Stimulated activated naive CD8-positive, alpha-beta T cell treated with anti-CD3 and anti-CD28 coated beads, Interleukin-15, amount 100 ng/mL, for 72 hours (primary cell): ENCODE measurements at regions not wholly inside any gene's neighbourhood (a gene's known extent, or its start where the extent isn't known, plus 50 kb on each side); places are given as distances from the start of the nearest gene placed in this dataset.

ENCODE experiments used
- ATAC-seq: fragments of 150-1000 bp; cut with Tn5 transposase; 2 replicates; pipeline ENCODE4 v1.10.0; 2021; ENCODE audit warnings: mild to moderate bottlenecking, moderate library complexity
- DNase-seq, 2 donors: peaks; one replicate each; pipeline ENCODE4 v3.0.0; 2021 to 2022
- H3K27ac Mint-ChIP-seq, 2 donors: one replicate each; pipeline ENCODE4 v1.8.0; 2022; ENCODE audit warnings: mild to moderate bottlenecking in 2 of 2, mixed read lengths in 2 of 2, moderate library complexity in 2 of 2
- H3K27me3 Mint-ChIP-seq: one replicate; pipeline ENCODE4 v1.8.0; 2022; ENCODE audit warnings: mixed read lengths
- H3K4me1 Mint-ChIP-seq: one replicate; pipeline ENCODE4 v1.8.0; 2022; ENCODE audit warnings: mild to moderate bottlenecking, mixed read lengths
- H3K4me3 Mint-ChIP-seq, 2 donors: one replicate each; pipeline ENCODE4 v1.8.0; 2022; ENCODE audit warnings: mild to moderate bottlenecking in 2 of 2, mixed read lengths in 2 of 2, moderate library complexity in 1 of 2
- H3K9me3 Mint-ChIP-seq, 2 donors: one replicate each; pipeline ENCODE4 v1.8.0; 2022; ENCODE audit warnings: mixed read lengths in 2 of 2

DNA sequence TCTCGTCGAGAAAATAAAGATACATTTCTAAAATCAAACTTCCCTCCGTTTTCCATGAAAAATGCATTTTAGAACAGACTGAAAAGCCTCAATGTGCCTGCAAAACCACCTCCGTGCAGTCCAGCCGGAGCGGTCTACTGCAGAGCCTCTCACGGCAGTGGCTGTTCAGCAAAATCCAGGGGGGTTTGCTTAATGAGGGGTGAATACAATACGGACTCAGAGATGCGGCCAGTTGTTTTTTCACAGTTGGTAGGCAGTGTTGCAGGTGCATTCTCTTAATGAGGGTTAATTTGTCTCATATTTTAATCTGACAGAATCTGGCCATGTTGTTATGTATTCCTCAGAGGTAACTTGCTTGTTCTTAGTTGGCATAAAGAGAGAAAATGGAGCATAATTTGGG, 223.0 kb downstream of the EBLN2 start:
- H3K4me1 Mint-ChIP-seq: no peaks in the 10 kb centered on the region
- ATAC-seq (no peak), DNase-seq (no peak)
- no peak overlapping the region for H3K4me3 Mint-ChIP-seq
- H3K27me3 Mint-ChIP-seq: peaks cover 15% of the 10 kb centered on the region
- H3K9me3 Mint-ChIP-seq: no peaks in the 10 kb centered on the region
- H3K27ac Mint-ChIP-seq: no peak overlapping the region

DNA sequence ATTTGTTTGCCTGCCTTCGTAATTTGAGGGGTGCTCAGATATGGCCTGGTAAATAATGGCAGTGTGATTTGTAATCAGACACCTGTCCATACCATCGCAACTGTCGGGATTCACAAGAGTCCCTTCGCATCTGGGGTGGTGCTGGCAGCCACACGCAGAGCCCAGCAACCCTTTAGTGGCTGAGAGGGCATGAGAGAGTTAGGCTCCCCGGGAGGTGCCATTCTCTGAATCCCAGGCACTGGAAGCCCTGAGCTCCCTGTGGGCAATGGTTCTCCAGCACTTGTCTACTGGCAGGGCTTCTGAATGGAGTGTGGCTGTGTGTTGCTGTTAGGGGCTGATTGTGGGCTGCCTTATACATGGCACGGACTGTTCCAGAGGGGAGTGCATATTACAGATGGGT, 230.1 kb downstream of the EBLN2 start:
- peaks cover 0 to 4% of the 10 kb centered on the region in 2 donors for H3K9me3 Mint-ChIP-seq
- H3K27me3 Mint-ChIP-seq: no peaks in the 10 kb centered on the region
- ATAC-seq: no peak
- no peak overlapping the region for H3K4me3 Mint-ChIP-seq
- H3K4me1 Mint-ChIP-seq: no peaks in the 10 kb centered on the region
- H3K27ac Mint-ChIP-seq: no peak overlapping the region
- no peak for DNase-seq

DNA sequence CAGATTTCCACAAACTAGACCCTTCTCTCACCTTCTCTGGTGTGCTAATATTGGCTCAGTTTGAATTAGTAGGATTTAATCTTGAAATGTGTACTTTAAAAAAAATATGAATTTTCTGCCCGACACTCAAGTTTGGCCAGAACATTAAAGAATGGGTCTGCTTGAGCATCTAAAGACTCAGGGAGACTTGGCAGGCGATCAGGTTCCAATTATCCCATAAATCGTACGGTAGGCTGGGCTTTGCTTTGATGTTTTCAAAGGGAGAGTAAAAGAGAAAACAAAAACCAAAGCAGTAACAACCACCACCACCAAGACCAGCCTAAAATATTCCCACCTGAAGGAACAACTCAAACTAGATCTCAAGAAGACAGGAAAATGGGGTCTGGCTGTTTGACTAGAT, 230.8 kb downstream of the EBLN2 start:
- ATAC-seq (no peak), DNase-seq (no peak)
- no peak overlapping the region for H3K4me3 Mint-ChIP-seq
- H3K9me3 Mint-ChIP-seq: peaks cover 0 to 4% of the 10 kb centered on the region in 2 donors
- H3K27ac Mint-ChIP-seq: no peak overlapping the region
- H3K4me1 Mint-ChIP-seq: no peaks in the 10 kb centered on the region
- no peaks in the 10 kb centered on the region for H3K27me3 Mint-ChIP-seq

DNA sequence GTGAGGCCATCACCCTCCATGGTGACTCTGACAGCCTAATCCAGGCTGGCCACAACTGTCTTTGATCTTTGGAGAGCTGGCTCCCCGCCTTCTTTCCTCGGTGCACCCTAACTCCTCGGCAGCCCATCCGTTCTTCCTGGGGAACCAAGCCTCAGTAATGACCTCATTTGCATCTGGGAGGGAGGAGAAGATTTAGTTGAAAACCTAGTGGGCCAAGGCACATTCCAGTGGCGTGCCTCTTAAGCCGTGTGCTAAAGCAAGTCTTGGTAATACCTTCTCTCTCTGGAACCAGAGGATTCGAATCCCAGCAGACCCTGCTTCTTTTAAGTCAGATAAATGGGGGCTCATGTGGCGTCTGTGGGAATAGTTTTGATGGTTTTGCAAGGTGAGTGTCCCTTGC, 233.1 kb downstream of the EBLN2 start:
- Mint-ChIP-seq H3K27me3 (peaks cover 7% of the 10 kb centered on the region), H3K27ac (no peak overlapping the region), H3K4me3 (no peak overlapping the region), H3K9me3 (peaks cover 0 to 4% of the 10 kb centered on the region in 2 donors), H3K4me1 (no peaks in the 10 kb centered on the region)
- no peak for ATAC-seq
- DNase-seq: no peak

DNA sequence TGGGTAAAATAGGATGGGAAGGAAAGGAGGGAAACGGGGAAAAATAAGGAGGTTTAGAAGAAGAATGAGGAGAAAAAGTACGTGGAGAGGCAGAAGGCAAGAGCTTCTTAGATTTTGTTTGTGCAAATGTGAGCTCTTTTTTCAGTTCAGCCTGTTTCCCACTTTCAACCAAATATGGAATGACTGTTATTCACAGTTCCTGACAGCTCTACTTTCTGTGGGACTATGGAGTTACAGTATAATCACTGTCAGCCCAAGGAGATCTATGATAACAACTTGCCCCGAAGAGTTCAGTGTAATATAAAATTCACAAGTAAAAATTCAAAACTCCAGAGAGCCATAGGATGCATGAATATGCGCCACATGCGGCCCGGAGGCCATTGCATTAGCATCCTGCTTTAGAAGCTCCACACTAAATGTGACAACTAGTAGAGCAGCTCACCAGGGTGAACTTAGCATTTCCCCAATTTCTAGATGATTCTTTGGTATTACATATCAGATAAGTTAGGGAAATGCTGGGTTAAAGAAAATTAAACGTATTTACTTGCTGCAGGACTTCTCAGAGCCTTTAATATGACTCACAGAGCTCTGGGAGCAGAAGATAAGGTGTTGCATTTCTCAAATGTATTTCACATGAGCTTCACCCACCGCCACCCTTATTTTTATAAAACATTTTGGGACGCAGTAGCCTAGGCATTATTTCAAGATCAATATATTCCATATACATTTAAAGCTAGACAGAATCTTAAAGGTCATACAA, 234.6 kb downstream of the EBLN2 start:
- no peak overlapping the region for H3K27ac Mint-ChIP-seq
- H3K9me3 Mint-ChIP-seq: peaks cover 0 to 4% of the 10 kb centered on the region in 2 donors
- H3K4me3 Mint-ChIP-seq: no peak overlapping the region
- no peaks in the 10 kb centered on the region for H3K4me1 Mint-ChIP-seq
- peaks cover 8% of the 10 kb centered on the region for H3K27me3 Mint-ChIP-seq
- no peak for ATAC-seq
- DNase-seq: no peak

DNA sequence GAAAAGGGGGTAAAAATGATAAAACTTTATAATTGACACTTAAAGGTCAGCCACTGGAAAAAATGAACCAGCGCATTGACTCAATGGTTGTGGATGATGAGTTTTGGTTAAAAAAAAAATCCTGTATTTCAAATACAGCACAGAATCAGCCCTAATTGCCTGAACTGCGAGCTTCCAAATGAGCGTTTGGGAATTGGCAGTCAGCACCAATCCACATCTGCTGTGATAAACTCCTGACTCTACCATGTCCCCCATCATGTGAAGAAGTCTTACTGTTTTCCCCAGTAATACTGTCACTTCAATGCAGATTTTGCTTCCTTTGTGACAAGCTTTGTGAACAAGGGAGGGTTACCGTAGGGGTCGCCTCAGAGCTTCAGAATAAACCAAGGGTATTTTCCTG, 235.4 kb downstream of the EBLN2 start:
- H3K27me3 Mint-ChIP-seq: peaks cover 16% of the 10 kb centered on the region
- H3K4me3 Mint-ChIP-seq: no peak overlapping the region
- ATAC-seq (no peak), DNase-seq (no peak)
- peaks cover 0 to 4% of the 10 kb centered on the region in 2 donors for H3K9me3 Mint-ChIP-seq
- H3K27ac Mint-ChIP-seq: no peak overlapping the region
- H3K4me1 Mint-ChIP-seq: no peaks in the 10 kb centered on the region

DNA sequence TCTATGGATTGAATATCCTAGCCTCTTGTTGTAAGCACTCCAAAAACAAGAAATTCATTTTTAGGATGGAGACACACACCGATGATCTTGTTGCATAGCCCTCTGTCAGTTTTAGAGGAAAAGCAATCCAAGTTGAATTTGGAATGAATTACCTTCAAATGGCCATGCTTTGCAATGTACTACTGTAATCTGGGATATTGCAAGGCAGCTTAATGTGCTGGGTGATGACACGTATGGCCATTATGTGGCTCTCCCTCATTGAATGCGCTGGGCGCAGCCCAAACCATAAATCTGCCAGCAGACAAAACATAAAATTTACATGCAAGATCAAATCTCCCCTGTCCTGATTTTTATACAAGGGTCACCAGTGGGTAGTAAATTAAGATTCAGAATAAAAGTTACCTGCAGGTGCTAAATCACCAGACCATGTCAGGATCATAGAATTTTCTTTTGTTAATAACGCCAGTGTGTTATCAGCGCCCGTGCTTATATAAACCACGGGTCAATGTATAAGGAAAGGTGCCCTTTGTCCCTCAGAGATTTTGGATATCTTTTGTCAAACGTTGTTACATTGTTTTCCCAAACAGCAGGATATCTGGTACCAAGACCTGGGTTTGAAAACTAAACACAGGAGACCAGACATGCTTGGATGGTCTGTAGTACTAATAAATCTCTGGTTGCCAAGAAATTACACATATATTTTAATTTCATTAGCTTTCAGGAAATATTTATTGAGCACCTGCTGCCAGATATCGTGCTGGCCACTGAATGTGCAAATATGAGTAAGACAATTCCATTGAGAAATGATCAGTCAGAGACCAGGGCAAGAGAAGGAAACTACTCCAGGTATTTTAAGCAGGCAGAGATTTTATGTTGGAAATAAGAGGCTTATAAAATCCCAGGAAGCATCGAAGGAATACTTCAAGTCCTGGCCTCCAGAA, 237.1 kb downstream of the EBLN2 start:
- Mint-ChIP-seq H3K4me1 (no peaks in the 10 kb centered on the region), H3K4me3 (no peak overlapping the region), H3K27me3 (peaks cover 18% of the 10 kb centered on the region), H3K9me3 (peaks cover 0 to 4% of the 10 kb centered on the region in 2 donors), H3K27ac (peak overlapping the region in 1 of 2 donors; percentile 53)
- ATAC-seq (no peak), DNase-seq (no peak)

DNA sequence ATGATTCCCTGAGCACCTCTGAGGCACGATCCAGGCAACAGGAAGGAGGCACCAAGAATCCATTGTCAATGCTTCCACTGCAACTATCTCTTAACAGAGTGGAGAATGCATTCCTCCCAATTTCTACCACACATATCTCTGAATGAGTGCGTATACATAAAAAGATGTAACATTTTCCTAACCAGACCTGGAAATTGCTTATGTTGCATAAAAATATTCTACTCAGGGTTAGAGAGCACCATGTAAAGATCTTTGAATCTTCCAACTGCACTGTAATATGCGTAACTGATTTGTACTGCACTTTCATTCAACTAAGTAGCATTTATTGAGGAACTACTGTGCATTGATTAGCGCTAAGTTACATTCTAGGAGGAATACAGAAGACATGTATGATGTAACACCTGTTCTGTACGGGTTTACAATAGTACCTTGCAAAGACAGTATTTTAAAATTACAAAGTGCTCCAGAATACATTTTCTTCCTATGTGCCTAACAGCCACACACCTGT, 237.8 kb downstream of the EBLN2 start:
- Mint-ChIP-seq H3K4me3 (no peak overlapping the region), H3K9me3 (peaks cover 0 to 4% of the 10 kb centered on the region in 2 donors)
- ATAC-seq: no peak

DNA sequence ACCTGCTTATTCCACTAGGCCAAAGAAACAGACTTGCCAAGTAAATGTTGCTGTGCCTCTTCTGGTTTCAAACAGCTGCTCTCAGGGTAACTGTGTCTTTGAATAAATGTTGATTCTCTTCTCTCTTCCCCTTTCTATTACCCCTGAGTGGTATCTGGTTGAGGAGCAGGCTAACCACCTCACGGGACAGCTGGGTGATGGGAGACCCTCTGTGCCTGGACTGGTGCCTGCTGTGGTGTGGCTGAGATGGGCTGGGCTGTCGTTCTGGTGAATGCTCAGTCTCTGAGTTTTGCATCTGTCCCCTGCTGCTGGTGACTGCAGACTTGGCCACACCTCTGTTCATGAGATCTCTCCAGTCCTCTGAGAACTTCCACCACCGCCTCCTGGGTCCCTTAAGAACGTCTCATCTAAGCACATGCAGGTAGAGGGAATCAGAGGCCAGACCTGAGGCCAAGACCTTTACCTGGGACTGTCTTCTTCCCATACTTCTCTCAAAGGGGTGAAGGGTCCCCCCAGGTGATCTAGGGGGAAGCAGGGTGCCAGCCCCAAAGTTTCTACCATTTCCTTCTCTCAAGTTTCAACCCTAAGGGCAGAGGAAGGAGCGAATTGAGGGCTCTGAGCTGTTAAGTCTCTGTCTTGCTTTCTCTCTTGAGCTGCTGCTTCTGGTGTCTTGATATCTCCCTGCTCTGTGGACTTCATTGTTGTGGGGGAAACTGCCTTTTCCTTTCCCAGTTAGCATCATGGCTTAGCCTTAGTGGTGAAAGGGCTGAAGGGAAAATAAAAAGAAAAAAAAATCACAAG, 252.9 kb downstream of the EBLN2 start:
- Mint-ChIP-seq H3K4me3 (no peak overlapping the region), H3K27me3 (no peaks in the 10 kb centered on the region), H3K4me1 (no peaks in the 10 kb centered on the region), H3K9me3 (no peaks in the 10 kb centered on the region), H3K27ac (no peak overlapping the region)
- no peak for ATAC-seq
- DNase-seq: no peak

More for the DNA sequence above, 237.8 kb downstream of the EBLN2 start:
- no peak for DNase-seq
- no peak overlapping the region for H3K27ac Mint-ChIP-seq
- H3K4me1 Mint-ChIP-seq: no peaks in the 10 kb centered on the region
- H3K27me3 Mint-ChIP-seq: peaks cover 18% of the 10 kb centered on the region

DNA sequence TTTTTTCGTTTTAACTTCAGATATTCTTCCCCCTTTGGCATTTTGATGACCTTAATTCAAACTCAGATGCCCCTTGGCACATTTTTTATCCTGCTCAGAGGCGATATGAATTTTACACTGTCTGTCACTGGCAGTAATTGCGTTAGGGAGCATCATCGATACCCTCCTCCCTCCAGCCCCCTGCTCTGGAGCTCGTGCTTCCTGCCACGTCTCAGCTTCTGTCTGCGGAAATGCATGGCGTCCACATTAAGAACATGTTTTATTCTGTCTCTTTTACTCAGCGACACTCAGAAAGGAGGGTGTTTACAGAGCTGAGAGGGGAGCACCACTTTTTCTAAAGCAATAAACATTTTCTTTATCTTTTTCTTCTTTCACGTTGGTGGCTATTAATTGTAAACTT, 254.2 kb downstream of the EBLN2 start:
- ATAC-seq: no peak
- no peak overlapping the region for H3K4me3 Mint-ChIP-seq
- DNase-seq: no peak
- no peaks in the 10 kb centered on the region for H3K27me3 Mint-ChIP-seq
- no peak overlapping the region for H3K27ac Mint-ChIP-seq
- H3K9me3 Mint-ChIP-seq: no peaks in the 10 kb centered on the region
- no peaks in the 10 kb centered on the region for H3K4me1 Mint-ChIP-seq

DNA sequence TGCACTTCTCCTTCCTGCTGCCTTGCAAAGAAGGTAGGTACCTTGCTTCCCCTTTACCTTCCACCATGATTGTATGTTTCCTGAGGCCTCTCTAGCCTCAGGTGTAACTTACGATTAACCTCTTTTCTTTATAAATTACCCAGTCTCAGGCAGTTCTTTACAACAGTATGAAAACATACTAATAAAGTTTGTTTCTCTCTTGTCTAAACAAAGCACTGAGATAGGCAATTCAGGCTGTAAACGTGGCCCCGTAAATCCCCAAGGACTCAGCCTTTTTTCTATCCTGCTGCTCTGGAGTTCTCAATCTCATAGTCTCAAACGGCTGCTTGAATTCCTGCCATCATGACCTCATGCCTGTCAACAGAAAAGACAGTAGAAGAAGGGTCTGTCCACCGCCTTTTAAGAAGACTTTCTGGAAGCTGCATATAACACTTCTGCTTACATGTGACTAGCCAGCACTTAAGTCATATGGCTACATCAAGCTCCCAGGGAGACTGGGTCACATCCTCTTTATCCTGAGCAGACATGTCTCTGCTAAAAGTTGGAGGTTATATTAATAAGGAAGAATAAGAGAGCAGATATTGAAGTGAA, 257.8 kb downstream of the EBLN2 start:
- ATAC-seq: no peak
- Mint-ChIP-seq H3K27ac (no peak overlapping the region), H3K9me3 (peaks cover 0 to 4% of the 10 kb centered on the region in 2 donors), H3K27me3 (no peaks in the 10 kb centered on the region), H3K4me3 (no peak overlapping the region), H3K4me1 (no peaks in the 10 kb centered on the region)
- DNase-seq: no peak

DNA sequence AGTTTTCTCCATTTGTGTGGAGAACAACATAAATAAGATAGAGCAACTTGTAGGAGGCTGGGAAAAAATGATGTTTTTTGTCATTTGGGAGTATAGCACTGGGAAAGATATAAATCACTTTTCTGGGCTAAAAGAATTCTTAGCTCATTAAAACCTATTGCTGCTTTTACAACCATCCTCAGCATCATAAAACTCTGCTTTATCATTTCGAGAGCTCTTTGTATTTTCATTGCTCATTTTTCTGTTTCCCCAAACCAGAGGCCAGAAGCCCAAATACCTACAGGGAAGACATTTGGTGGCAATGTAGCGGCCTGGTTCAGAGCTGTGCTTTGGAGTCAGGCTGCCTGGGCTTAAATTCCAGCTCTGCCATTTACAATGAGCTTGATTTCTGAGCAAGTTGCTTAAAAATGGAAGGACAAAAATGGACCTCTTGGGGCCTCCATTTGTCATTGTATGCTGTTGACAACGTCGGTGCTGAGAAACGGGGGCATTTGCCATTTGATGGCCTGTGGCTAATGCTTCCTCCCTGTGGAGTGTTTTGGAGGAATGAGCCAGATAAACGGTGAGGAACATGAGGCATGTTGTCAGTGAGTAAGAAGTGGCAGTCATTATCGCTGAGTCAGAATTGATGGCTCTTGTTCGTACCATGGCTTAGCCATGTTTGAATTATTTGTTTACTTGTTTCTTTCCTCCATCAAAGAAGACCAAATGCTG, 260.0 kb downstream of the EBLN2 start:
- peaks cover 0 to 4% of the 10 kb centered on the region in 2 donors for H3K9me3 Mint-ChIP-seq
- H3K4me1 Mint-ChIP-seq: no peaks in the 10 kb centered on the region
- H3K4me3 Mint-ChIP-seq: no peak overlapping the region
- no peaks in the 10 kb centered on the region for H3K27me3 Mint-ChIP-seq
- no peak overlapping the region for H3K27ac Mint-ChIP-seq
- no peak for ATAC-seq
- no peak for DNase-seq

DNA sequence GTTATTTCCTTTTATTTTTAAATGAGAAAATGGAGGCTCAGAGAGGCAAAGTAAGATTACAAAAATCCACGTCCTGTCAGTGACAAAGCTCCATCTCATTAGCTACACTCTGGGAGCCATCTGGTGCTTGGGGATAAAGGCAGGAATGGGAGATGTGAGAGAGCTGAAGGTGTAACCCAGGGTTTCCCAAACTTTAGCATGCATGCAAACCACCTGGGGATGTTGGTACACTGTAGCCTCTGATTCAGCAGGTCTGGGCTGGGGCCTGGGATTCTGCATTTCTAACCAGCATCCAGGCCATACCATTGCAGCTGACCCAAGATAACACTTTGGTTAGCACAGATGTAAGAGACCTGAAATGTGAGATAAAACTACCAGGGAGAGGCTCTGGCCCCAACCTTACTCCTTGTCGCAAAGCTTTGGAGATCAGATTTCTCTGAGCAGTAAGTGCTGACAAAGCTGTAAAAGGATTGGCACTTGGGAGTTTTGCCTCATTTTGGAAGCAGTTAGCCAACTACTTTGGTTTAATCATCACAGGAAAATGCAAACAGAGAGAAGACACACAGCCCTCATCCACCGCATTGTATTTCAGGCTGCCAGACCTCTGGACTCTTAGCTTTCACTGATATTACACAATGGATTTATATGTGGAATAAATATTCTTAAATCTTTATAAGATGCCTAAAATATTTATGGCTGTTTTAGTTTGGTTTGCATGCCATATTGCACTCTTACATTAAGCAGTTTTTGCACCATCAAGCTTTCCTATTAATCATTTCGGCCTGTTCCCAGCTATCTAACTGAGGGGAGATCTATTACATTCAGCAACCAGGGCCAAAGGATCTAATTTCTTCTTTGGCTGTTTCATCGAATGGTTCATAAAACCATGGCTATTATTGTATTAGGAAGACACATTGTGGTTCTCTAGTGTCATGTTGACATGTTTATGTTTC, 263.0 kb downstream of the EBLN2 start:
- H3K4me3 Mint-ChIP-seq: no peak overlapping the region
- no peaks in the 10 kb centered on the region for H3K4me1 Mint-ChIP-seq
- ATAC-seq: no peak
- H3K9me3 Mint-ChIP-seq: peaks cover 0 to 4% of the 10 kb centered on the region in 2 donors
- no peaks in the 10 kb centered on the region for H3K27me3 Mint-ChIP-seq
- no peak for DNase-seq
- H3K27ac Mint-ChIP-seq: no peak overlapping the region

DNA sequence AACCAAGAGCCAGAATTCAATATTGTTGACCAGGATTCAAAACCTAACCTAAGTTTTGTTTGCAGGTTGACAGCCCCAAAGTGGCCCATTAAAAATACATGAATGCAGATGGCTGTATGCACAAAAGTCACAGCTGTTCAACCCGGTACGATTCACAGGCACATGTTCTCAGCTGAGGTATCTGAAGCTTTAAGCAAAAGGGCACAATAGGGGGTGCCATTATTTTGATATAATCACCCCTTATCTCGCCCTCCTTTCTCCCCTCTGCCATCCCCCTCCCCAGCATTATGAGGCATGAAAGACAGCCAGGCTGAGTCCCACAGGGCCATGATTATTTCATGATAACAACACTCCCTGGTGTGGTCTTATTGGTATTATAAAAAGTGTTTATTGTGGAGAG, 264.9 kb downstream of the EBLN2 start:
- Mint-ChIP-seq H3K27ac (no peak overlapping the region), H3K27me3 (no peaks in the 10 kb centered on the region), H3K4me1 (no peaks in the 10 kb centered on the region), H3K4me3 (no peak overlapping the region), H3K9me3 (peaks cover 0 to 4% of the 10 kb centered on the region in 2 donors)
- DNase-seq: no peak
- no peak for ATAC-seq
